Stimulated activated CD4-positive, alpha-beta T cell treated with anti-CD3 and anti-CD28 coated beads, Interleukin-2, amount 100 ng/mL, for 4 hours (primary cell): ENCODE measurements at regions not wholly inside any gene's neighbourhood (a gene's known extent, or its start where the extent isn't known, plus 50 kb on each side); places are given as distances from the start of the nearest gene placed in this dataset.
"Not testable (repeated sequence)": the region's sequence is repeated elsewhere in the genome, so short reads cannot be mapped to it uniquely, and the experiment has no call there.

ENCODE experiments used
- DNase-seq: peaks from one replicate; pipeline ENCODE4 v3.0.0-alpha.2; 2020; ENCODE audit warnings: low read depth

GRCh38 chr5:57884346-57885102 is 401.9 kb upstream of the ACTBL2 start:
- DNase-seq = no peak

GRCh38 chr5:57880216-57880615 is 397.6 kb upstream of the ACTBL2 start:
- DNase-seq = no peak

- DNase-seq = no peak
Observed at GRCh38 chr5:57878301-57878722, 395.7 kb upstream of the ACTBL2 start.

- no peak for DNase-seq
Observed at GRCh38 chr5:57871496-57871895, 388.9 kb upstream of the ACTBL2 start.

GRCh38 chr5:57870267-57870666 is 387.7 kb upstream of the ACTBL2 start:
- DNase-seq = not testable (repeated sequence)

- no peak for DNase-seq
Observed at GRCh38 chr5:57863661-57864060, 381.1 kb upstream of the ACTBL2 start.

- DNase-seq = no peak
Observed at GRCh38 chr5:57862942-57863341, 380.3 kb upstream of the ACTBL2 start.

GRCh38 chr5:57862471-57862911 is 379.9 kb upstream of the ACTBL2 start:
- no peak for DNase-seq

GRCh38 chr5:57859626-57860025 is 377.0 kb upstream of the ACTBL2 start:
- no peak for DNase-seq

- DNase-seq = no peak
Observed at GRCh38 chr5:57858905-57859304, 376.3 kb upstream of the ACTBL2 start.

- no peak for DNase-seq
Observed at GRCh38 chr5:57857696-57858095, 375.1 kb upstream of the ACTBL2 start.

- DNase-seq = no peak
Observed at GRCh38 chr5:57855831-57856230, 373.2 kb upstream of the ACTBL2 start.

- no peak for DNase-seq
Observed at GRCh38 chr5:57853929-57854697, 371.5 kb upstream of the ACTBL2 start.

- DNase-seq = no peak
Observed at GRCh38 chr5:57850109-57850508, 367.5 kb upstream of the ACTBL2 start.

- no peak for DNase-seq
Observed at GRCh38 chr5:57845025-57845424, 362.4 kb upstream of the ACTBL2 start.

- DNase-seq = no peak
Observed at GRCh38 chr5:57844410-57844809, 361.8 kb upstream of the ACTBL2 start.

GRCh38 chr5:57843059-57843367 is 360.4 kb upstream of the ACTBL2 start:
- no peak for DNase-seq

GRCh38 chr5:57842364-57843058 is 359.9 kb upstream of the ACTBL2 start:
- DNase-seq = no peak

- DNase-seq = no peak
Observed at GRCh38 chr5:57841676-57842363, 359.2 kb upstream of the ACTBL2 start.

GRCh38 chr5:57839437-57840079 is 356.9 kb upstream of the ACTBL2 start:
- no peak for DNase-seq

- DNase-seq = no peak
Observed at GRCh38 chr5:57839025-57839424, 356.4 kb upstream of the ACTBL2 start.

- DNase-seq = no peak
Observed at GRCh38 chr5:57836921-57837320, 354.3 kb upstream of the ACTBL2 start.
